GM23248 (cell line): ENCODE measurements at regions not wholly inside any gene's neighbourhood (a gene's known extent, or its start where the extent isn't known, plus 50 kb on each side); places are given as distances from the start of the nearest gene placed in this dataset.

ENCODE experiments used
- EZH2 ChIP-seq: fragments of 200-600 bp; sonication (generic); IDR thresholded peaks from 2 replicates; pipeline ENCODE4 v1.6.1; 2018; ENCODE audit warnings: antibody characterized with exemption, mild to moderate bottlenecking; ENCODE audit not compliant: insufficient read depth, poor library complexity, severe bottlenecking
- EZH2phosphoT487 ChIP-seq: fragments of 200-600 bp; sonication (generic); IDR thresholded peaks from 2 replicates; pipeline ENCODE4 v1.6.1; 2018; ENCODE audit warnings: antibody characterized with exemption, moderate library complexity, mild to moderate bottlenecking, low read depth; ENCODE audit not compliant: insufficient read depth

DNA sequence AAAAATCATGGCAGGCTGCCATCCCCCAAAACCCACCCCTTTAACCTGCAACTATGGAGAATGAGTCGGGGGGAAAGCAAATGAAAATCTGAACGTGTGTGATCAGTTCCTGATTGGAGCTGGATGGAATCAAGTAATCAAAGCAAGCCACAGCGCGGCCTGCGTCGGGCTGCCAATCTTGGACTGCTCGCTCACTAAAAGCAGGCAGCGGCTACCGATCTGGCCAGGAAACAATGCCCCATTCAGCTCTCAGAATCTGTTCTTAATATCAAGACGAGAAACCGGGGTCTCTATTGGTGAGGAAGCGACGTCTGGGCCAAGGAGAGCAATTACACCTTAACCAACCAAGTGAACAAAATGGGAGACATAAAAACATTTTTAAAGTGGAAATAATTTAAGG is 472.2 kb downstream of the SOX6 start:
- TF ChIP-seq EZH2 (no peak), EZH2phosphoT487 (no peak)
